HFFc6 (cell line): ENCODE measurements at regions not wholly inside any gene's neighbourhood (a gene's known extent, or its start where the extent isn't known, plus 50 kb on each side); places are given as distances from the start of the nearest gene placed in this dataset.

Experiments used
- DNase-seq: peaks from one replicate; pipeline ENCODE4 v3.0.0-alpha.2; 2018
- H3K27ac Mint-ChIP-seq: 2 replicates; pipeline ENCODE4 v1.8.0; 2020; ENCODE audit warnings: mild to moderate bottlenecking, mixed read lengths
- H3K27me3 Mint-ChIP-seq: 2 replicates; pipeline ENCODE4 v1.8.0; 2021; ENCODE audit warnings: mild to moderate bottlenecking, moderate library complexity, mixed read lengths; ENCODE audit not compliant: insufficient read depth
- H3K36me3 Mint-ChIP-seq: 2 replicates; pipeline ENCODE4 v1.8.0; 2021; ENCODE audit warnings: low read depth, mixed read lengths
- H3K4me1 Mint-ChIP-seq: 2 replicates; pipeline ENCODE4 v1.8.0; 2020; ENCODE audit warnings: low read depth, mixed read lengths
- H3K4me3 Mint-ChIP-seq: 2 replicates; pipeline ENCODE4 v1.8.0; 2020; ENCODE audit warnings: mild to moderate bottlenecking, moderate library complexity, mixed read lengths
- H3K9me3 Mint-ChIP-seq: 2 replicates; pipeline ENCODE4 v1.8.0; 2020; ENCODE audit warnings: mild to moderate bottlenecking, mixed read lengths
- CTCF ChIP-seq: fragments of 200-600 bp; sonication (generic); IDR thresholded peaks from 2 replicates; pipeline ENCODE4 v1.5.0; 2021; ENCODE audit warnings: antibody characterized with exemption, mild to moderate bottlenecking

- no peak for TF ChIP-seq CTCF
- Mint-ChIP-seq H3K9me3 (peaks cover 8% of the 10 kb centered on the region), H3K4me3 (0 out of 2 replicates have a peak overlapping the region, but pooled peaks have one; percentile 2), H3K27ac (peak overlapping the region; percentile 56), H3K27me3 (peaks cover 2% of the 10 kb centered on the region), H3K4me1 (peaks cover 85% of the 10 kb centered on the region), H3K36me3 (peaks cover 21% of the 10 kb centered on the region)
- DNase-seq = peak; percentile 39
Observed at GRCh38 chr12:69056743-69057515, 124.0 kb upstream of the CPM start.

- TF ChIP-seq CTCF = no peak
- Mint-ChIP-seq H3K36me3 (peaks cover 21% of the 10 kb centered on the region), H3K27ac (no peak overlapping the region; the same call in 1 of the 2 replicates), H3K27me3 (peaks cover 4% of the 10 kb centered on the region), H3K4me3 (no peak overlapping the region), H3K9me3 (peaks cover 8% of the 10 kb centered on the region), H3K4me1 (peaks cover 86% of the 10 kb centered on the region)
- DNase-seq = no peak
Observed at GRCh38 chr12:69057742-69058141, 124.8 kb upstream of the CPM start.

GRCh38 chr12:69059465-69060457 is 126.8 kb upstream of the CPM start:
- peaks cover 16% of the 10 kb centered on the region; the same call in 1 of the 2 replicates for H3K36me3 Mint-ChIP-seq
- DNase-seq = peak; percentile 88
- TF ChIP-seq CTCF = no peak

GRCh38 chr12:69061574-69061973 is 128.6 kb upstream of the CPM start:
- H3K9me3 Mint-ChIP-seq = peaks cover 8% of the 10 kb centered on the region
- TF ChIP-seq CTCF = no peak
- peaks cover 7% of the 10 kb centered on the region; the same call in 1 of the 2 replicates for H3K36me3 Mint-ChIP-seq
- DNase-seq = no peak
- no peak overlapping the region for H3K4me3 Mint-ChIP-seq
- no peak overlapping the region for H3K27ac Mint-ChIP-seq
- H3K4me1 Mint-ChIP-seq = peaks cover 55% of the 10 kb centered on the region
- peaks cover 2% of the 10 kb centered on the region for H3K27me3 Mint-ChIP-seq

More at GRCh38 chr12:69059465-69060457, 126.8 kb upstream of the CPM start:
- peaks cover 8% of the 10 kb centered on the region for H3K9me3 Mint-ChIP-seq
- H3K27me3 Mint-ChIP-seq = peaks cover 4% of the 10 kb centered on the region
- H3K27ac Mint-ChIP-seq = peak overlapping the region; percentile 59
- no peak overlapping the region for H3K4me3 Mint-ChIP-seq
- H3K4me1 Mint-ChIP-seq = peaks cover 73% of the 10 kb centered on the region

- peak overlapping the region; percentile 11 for H3K27ac Mint-ChIP-seq
- TF ChIP-seq CTCF = no peak
- peaks cover 7% of the 10 kb centered on the region; the same call in 1 of the 2 replicates for H3K36me3 Mint-ChIP-seq
- peaks cover 2% of the 10 kb centered on the region; the same call in 1 of the 2 replicates for H3K27me3 Mint-ChIP-seq
- peaks cover 8% of the 10 kb centered on the region for H3K9me3 Mint-ChIP-seq
- no peak for DNase-seq
- no peak overlapping the region for H3K4me3 Mint-ChIP-seq
- peaks cover 52% of the 10 kb centered on the region for H3K4me1 Mint-ChIP-seq
Observed at GRCh38 chr12:69062621-69063237, 129.8 kb upstream of the CPM start.
